ENCODE measurements at regions not wholly inside any gene's neighbourhood (a gene's known extent, or its start where the extent isn't known, plus 50 kb on each side); places are given as distances from the start of the nearest gene placed in this dataset.

DNA sequence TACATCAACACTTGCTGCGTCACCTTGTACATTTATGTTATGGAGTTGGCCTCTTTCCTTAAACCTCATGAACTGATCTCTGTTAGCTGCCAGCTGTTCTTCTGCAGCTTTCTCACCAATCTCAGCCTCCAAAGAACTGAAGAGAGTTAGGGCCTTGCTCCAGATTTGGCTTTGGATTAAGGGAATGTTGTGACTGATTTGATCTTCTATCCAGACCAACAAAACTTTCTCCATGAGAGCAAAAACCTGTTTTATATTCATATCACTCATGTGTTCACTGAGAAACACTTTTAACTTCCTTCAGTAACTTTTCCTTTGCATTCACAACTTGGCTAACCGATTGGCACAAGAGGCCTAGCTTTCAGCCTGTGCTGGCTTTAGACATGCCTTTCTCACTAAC is 1156.0 kb upstream of the CADM2 start:
- DNase-seq (ENCODE audit: low read depth, low spot score) (no peak), FAIRE-seq (no peak), ATAC-seq (no peak)
- ChIA-PET POLR2A (no interaction called here), SMC1A (ENCODE audit: uncharacterized antibody, unreplicated experiment) (interaction anchor here (1.2 kb wide), 1 partner anchor 20 kb away, joined by 3 read pairs; no protein-coding TSS in a partner anchor), RAD21 (ENCODE audit: unreplicated experiment) (no interaction called here), CTCF (no interaction called here)
- no peak overlapping the region for H3K9ac ChIP-seq (ENCODE audit: control insufficient read depth, insufficient read depth, low read length)
- no peak overlapping the region for H3K4me2 ChIP-seq (ENCODE audit: control insufficient read depth, insufficient read depth)
- intact Hi-C loops (cut with micrococcal nuclease; ENCODE audit: unreplicated experiment), result no loop called here
- WGBS (ENCODE audit: insufficient coverage, insufficient replicate concordance, low lambda C conversion rate, missing lambda C conversion rate), result 4% methylated on average over 2 of the region's 2 CpGs
- BruUV-seq (replicated peaks), result no TSS peak
- H3K4me3 ChIP-seq, result no peak overlapping the region
- H3K9me3 ChIP-seq (replicated peaks; ENCODE audit: control insufficient read depth, insufficient read depth, low read length), result no peaks in the 10 kb centered on the region
- H3K27me3 ChIP-seq (replicated peaks in 1 of 2; ENCODE audit: control insufficient read depth in 2 of 2, insufficient read depth in 2 of 2, low read length in 1 of 2), result no peaks in the 10 kb centered on the region
- H3K79me2 ChIP-seq (ENCODE audit: control insufficient read depth, insufficient read depth, low read length), result no peaks in the 10 kb centered on the region
- H3K36me3 ChIP-seq (ENCODE audit: control insufficient read depth in 2 of 2, insufficient read depth in 2 of 2, low read length in 1 of 2), result no peaks in the 10 kb centered on the region
- H3K4me1 ChIP-seq (ENCODE audit: control insufficient read depth, insufficient read depth, low read length), result no peaks in the 10 kb centered on the region
- H3K27ac ChIP-seq (ENCODE audit: control insufficient read depth, insufficient read depth), result no peak overlapping the region
- no peak for TF ChIP-seq SIN3A (IDR thresholded peaks at IDR 0.05; ENCODE audit: low read depth, low read length)
- no peak for TF ChIP-seq STAT3 (IDR thresholded peaks at IDR 0.05; ENCODE audit: low read depth, low read length)
- TF ChIP-seq, protein P1, sequence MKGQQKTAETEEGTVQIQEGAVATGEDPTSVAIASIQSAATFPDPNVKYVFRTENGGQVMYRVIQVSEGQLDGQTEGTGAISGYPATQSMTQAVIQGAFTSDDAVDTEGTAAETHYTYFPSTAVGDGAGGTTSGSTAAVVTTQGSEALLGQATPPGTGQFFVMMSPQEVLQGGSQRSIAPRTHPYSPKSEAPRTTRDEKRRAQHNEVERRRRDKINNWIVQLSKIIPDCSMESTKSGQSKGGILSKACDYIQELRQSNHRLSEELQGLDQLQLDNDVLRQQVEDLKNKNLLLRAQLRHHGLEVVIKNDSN (IDR thresholded peaks at IDR 0.05; ENCODE audit: borderline replicate concordance, extremely low read length, insufficient read depth, low read depth, low read length), result no peak
- no peak for TF ChIP-seq MYB (IDR thresholded peaks at IDR 0.05; ENCODE audit: borderline replicate concordance, low read depth, low read length)
- TF ChIP-seq SIX5 (IDR thresholded peaks at IDR 0.05; ENCODE audit: low read depth, low read length, severe bottlenecking), result no peak
- TF ChIP-seq SMAD1 (IDR thresholded peaks at IDR 0.05; ENCODE audit: low read depth, partially characterized antibody), result no peak
- TF ChIP-seq STAT1 (conservative IDR thresholded peaks at IDR 0.05), result no peak
- no peak for TF ChIP-seq CBX5 (IDR thresholded peaks at IDR 0.05; ENCODE audit: low read depth)
- no peak for TF ChIP-seq MEF2B (IDR thresholded peaks at IDR 0.05; ENCODE audit: partially characterized antibody, poor library complexity, severe bottlenecking)
- no peak for TF ChIP-seq PRDM15 (CRISPR knock-in tag; IDR thresholded peaks at IDR 0.05)
- TF ChIP-seq FOS (IDR thresholded peaks at IDR 0.05; ENCODE audit: borderline replicate concordance, extremely low read depth, insufficient read length), result no peak
- TF ChIP-seq MEF2A (IDR thresholded peaks at IDR 0.05; ENCODE audit: insufficient read depth, low read depth, low read length), result no peak
- TF ChIP-seq ZZZ3 (IDR thresholded peaks at IDR 0.05; ENCODE audit: control insufficient read depth, insufficient read length, low read depth), result no peak
- TF ChIP-seq BHLHE40 (IDR thresholded peaks at IDR 0.05; ENCODE audit: borderline replicate concordance in 1 of 2, low read depth in 2 of 2, low read length in 1 of 2), result no peak
- TF ChIP-seq USF2 (IDR thresholded peaks at IDR 0.05; ENCODE audit: borderline replicate concordance, low read depth, low read length), result no peak
- no peak for TF ChIP-seq ZBED1 (IDR thresholded peaks at IDR 0.05; ENCODE audit: borderline replicate concordance)
- TF ChIP-seq HDGF (IDR thresholded peaks at IDR 0.05), result no peak
- no peak for TF ChIP-seq NFIC (IDR thresholded peaks at IDR 0.05; ENCODE audit: low read depth, low read length)
- H4K20me1 ChIP-seq (ENCODE audit: control insufficient read depth, insufficient read depth), result no peaks in the 10 kb centered on the region
- H2AFZ ChIP-seq (ENCODE audit: control insufficient read depth, low read depth, low read length), result no peak overlapping the region
- in situ Hi-C loops (cut with MboI), result no loop called here

All from GM12878 (cell line).